ENCODE measurements at regions not wholly inside any gene's neighbourhood (a gene's known extent, or its start where the extent isn't known, plus 50 kb on each side); places are given as distances from the start of the nearest gene placed in this dataset.

GRCh38 chr6:144646093-144647056 lies 361.2 kb downstream of the UTRN start:
- Histone ChIP-seq H3K9me3 (ENCODE audit: control insufficient read depth in 1 of 2, low read length in 2 of 2) (no peaks in the 10 kb centered on the region), H3K36me3 (ENCODE audit: control insufficient read depth in 1 of 2, insufficient read depth in 2 of 2, low read length in 2 of 2) (no peaks in the 10 kb centered on the region), H3K4me1 (ENCODE audit: control insufficient read depth in 1 of 2, insufficient read depth in 2 of 2, low read length in 2 of 2) (no peaks in the 10 kb centered on the region), H3K27me3 (ENCODE audit: low read depth, low read length) (no peaks in the 10 kb centered on the region), H3K4me3 (ENCODE audit: low read depth in 1 of 2, low read length in 2 of 2) (no peak overlapping the region), H3K27ac (ENCODE audit: low read length) (no peak overlapping the region)

DNA sequence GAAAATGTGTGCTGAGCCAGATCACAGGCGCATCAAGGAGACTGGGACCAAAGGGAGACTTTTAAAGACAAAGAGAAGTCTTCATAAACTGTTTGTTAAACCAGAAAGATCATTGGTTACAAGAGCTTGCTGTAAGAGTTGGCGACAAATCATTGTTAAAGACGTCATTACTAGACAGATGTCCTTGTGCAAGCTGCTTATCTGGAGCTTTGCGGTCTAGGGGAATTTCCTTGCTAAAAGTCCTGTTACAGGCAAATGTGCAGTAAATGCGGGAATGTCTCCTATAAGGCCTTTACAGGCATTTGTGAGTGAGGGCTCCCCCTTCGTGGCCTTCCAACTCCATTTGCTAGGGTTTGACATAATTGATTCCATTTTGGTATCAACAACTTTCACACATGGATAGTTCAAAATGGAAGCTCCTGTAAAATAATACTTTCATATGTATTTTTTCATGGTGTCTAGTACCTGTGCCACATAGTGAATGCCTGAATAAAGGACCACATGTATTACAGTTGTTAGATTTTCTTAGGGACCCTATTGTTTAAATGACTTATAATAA lies 362.4 kb downstream of the UTRN start:
- Histone ChIP-seq H3K27me3 (ENCODE audit: low read depth, low read length) (no peaks in the 10 kb centered on the region), H3K27ac (ENCODE audit: low read length) (no peak overlapping the region), H3K4me1 (ENCODE audit: control insufficient read depth in 1 of 2, insufficient read depth in 2 of 2, low read length in 2 of 2) (no peaks in the 10 kb centered on the region), H3K4me3 (ENCODE audit: low read depth in 1 of 2, low read length in 2 of 2) (no peak overlapping the region), H3K36me3 (ENCODE audit: control insufficient read depth in 1 of 2, insufficient read depth in 2 of 2, low read length in 2 of 2) (no peaks in the 10 kb centered on the region), H3K9me3 (ENCODE audit: control insufficient read depth in 1 of 2, low read length in 2 of 2) (no peaks in the 10 kb centered on the region)

DNA sequence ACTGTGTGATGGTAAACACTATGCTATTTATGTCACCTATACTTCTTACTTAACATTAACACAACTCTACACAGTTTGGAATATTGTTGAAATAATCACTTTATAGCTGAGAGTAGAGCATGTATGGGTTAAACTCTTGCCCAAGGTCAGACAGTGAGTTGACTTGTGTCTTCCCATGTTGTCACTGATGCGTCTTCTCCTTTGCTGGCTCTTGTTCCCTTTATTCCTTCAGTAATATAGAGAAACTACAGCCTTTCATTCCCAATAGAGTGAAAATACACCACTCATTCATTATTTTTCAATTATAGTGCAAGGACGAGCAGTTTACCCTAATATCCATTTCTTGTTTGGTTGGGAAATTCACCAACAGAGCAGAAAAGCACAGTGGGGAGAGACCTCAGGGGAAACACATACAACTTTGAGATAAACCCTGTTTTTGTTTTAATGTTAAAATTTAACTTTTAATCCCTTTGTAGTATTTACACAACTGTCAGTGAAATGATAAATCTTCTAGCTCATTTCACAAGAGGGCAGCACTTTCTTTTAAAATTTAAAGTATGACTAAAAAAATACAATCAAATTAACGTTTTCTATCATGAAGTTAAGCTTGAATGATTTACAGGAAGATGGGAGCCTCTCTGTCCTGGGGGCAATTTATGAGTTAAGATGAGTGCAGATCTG lies 363.0 kb downstream of the UTRN start:
- H3K4me1 ChIP-seq (ENCODE audit: control insufficient read depth in 1 of 2, insufficient read depth in 2 of 2, low read length in 2 of 2), result no peaks in the 10 kb centered on the region
- no peaks in the 10 kb centered on the region for H3K27me3 ChIP-seq (ENCODE audit: low read depth, low read length)
- no peaks in the 10 kb centered on the region for H3K9me3 ChIP-seq (ENCODE audit: control insufficient read depth in 1 of 2, low read length in 2 of 2)
- H3K4me3 ChIP-seq (ENCODE audit: low read depth in 1 of 2, low read length in 2 of 2), result no peak overlapping the region
- no peak overlapping the region for H3K27ac ChIP-seq (ENCODE audit: low read length)
- no peaks in the 10 kb centered on the region for H3K36me3 ChIP-seq (ENCODE audit: control insufficient read depth in 1 of 2, insufficient read depth in 2 of 2, low read length in 2 of 2)

GRCh38 chr6:144649085-144649484 lies 363.9 kb downstream of the UTRN start:
- no peaks in the 10 kb centered on the region for H3K27me3 ChIP-seq (ENCODE audit: low read depth, low read length)
- H3K27ac ChIP-seq (ENCODE audit: low read length), result no peak overlapping the region
- no peaks in the 10 kb centered on the region for H3K4me1 ChIP-seq (ENCODE audit: control insufficient read depth in 1 of 2, insufficient read depth in 2 of 2, low read length in 2 of 2)
- H3K4me3 ChIP-seq (ENCODE audit: low read depth in 1 of 2, low read length in 2 of 2), result no peak overlapping the region
- H3K36me3 ChIP-seq (ENCODE audit: control insufficient read depth in 1 of 2, insufficient read depth in 2 of 2, low read length in 2 of 2), result no peaks in the 10 kb centered on the region
- H3K9me3 ChIP-seq (ENCODE audit: control insufficient read depth in 1 of 2, low read length in 2 of 2), result no peaks in the 10 kb centered on the region

DNA sequence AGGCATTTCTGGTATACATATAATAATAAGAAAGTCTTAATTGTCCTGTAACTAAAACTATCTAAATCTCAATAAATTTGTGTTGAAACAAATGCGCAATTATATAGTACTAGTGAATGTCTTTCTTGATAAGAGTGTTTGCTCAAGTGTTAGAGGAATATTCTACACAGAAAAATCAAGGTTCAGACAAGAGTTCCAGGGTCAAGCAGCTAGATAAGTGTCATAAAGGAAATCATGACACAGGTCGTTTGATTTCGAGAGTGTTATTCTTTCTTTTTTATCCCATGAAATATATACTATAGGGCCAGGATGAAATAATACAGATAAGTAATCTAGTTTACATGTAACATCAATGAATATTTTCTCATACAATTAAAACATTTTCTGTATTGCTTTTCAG lies 366.1 kb downstream of the UTRN start:
- no peaks in the 10 kb centered on the region for H3K9me3 ChIP-seq (ENCODE audit: control insufficient read depth in 1 of 2, low read length in 2 of 2)
- H3K27ac ChIP-seq (ENCODE audit: low read length), result no peak overlapping the region
- H3K36me3 ChIP-seq (ENCODE audit: control insufficient read depth in 1 of 2, insufficient read depth in 2 of 2, low read length in 2 of 2), result no peaks in the 10 kb centered on the region
- H3K27me3 ChIP-seq (ENCODE audit: low read depth, low read length), result no peaks in the 10 kb centered on the region
- no peak overlapping the region for H3K4me3 ChIP-seq (ENCODE audit: low read depth in 1 of 2, low read length in 2 of 2)
- H3K4me1 ChIP-seq (ENCODE audit: control insufficient read depth in 1 of 2, insufficient read depth in 2 of 2, low read length in 2 of 2), result peaks cover 0 to 3% of the 10 kb centered on the region in 2 donors

- H3K4me1 ChIP-seq (ENCODE audit: control insufficient read depth in 1 of 2, insufficient read depth in 2 of 2, low read length in 2 of 2), result peaks cover 0 to 3% of the 10 kb centered on the region in 2 donors
- H3K9me3 ChIP-seq (ENCODE audit: control insufficient read depth in 1 of 2, low read length in 2 of 2), result no peaks in the 10 kb centered on the region
- no peaks in the 10 kb centered on the region for H3K36me3 ChIP-seq (ENCODE audit: control insufficient read depth in 1 of 2, insufficient read depth in 2 of 2, low read length in 2 of 2)
- no peak overlapping the region for H3K4me3 ChIP-seq (ENCODE audit: low read depth in 1 of 2, low read length in 2 of 2)
- no peaks in the 10 kb centered on the region for H3K27me3 ChIP-seq (ENCODE audit: low read depth, low read length)
- no peak overlapping the region for H3K27ac ChIP-seq (ENCODE audit: low read length)
These were observed 367.3 kb downstream of the UTRN start for GRCh38 chr6:144652292-144652891.

- H3K27ac ChIP-seq (ENCODE audit: low read length), result no peak overlapping the region
- H3K36me3 ChIP-seq (ENCODE audit: control insufficient read depth in 1 of 2, insufficient read depth in 2 of 2, low read length in 2 of 2), result no peaks in the 10 kb centered on the region
- no peak overlapping the region for H3K4me3 ChIP-seq (ENCODE audit: low read depth in 1 of 2, low read length in 2 of 2)
- peaks cover under 1 to 3% of the 10 kb centered on the region in 2 donors for H3K4me1 ChIP-seq (ENCODE audit: control insufficient read depth in 1 of 2, insufficient read depth in 2 of 2, low read length in 2 of 2)
- H3K9me3 ChIP-seq (ENCODE audit: control insufficient read depth in 1 of 2, low read length in 2 of 2), result no peaks in the 10 kb centered on the region
- H3K27me3 ChIP-seq (ENCODE audit: low read depth, low read length), result no peaks in the 10 kb centered on the region
These were observed 368.9 kb downstream of the UTRN start for GRCh38 chr6:144653885-144654505.

- Histone ChIP-seq H3K27ac (ENCODE audit: low read length) (no peak overlapping the region), H3K4me3 (ENCODE audit: low read depth in 1 of 2, low read length in 2 of 2) (no peak overlapping the region), H3K4me1 (ENCODE audit: control insufficient read depth in 1 of 2, insufficient read depth in 2 of 2, low read length in 2 of 2) (peaks cover 3 to 5% of the 10 kb centered on the region in 2 donors), H3K36me3 (ENCODE audit: control insufficient read depth in 1 of 2, insufficient read depth in 2 of 2, low read length in 2 of 2) (no peaks in the 10 kb centered on the region), H3K9me3 (ENCODE audit: control insufficient read depth in 1 of 2, low read length in 2 of 2) (no peaks in the 10 kb centered on the region), H3K27me3 (ENCODE audit: low read depth, low read length) (no peaks in the 10 kb centered on the region)
These were observed 369.4 kb downstream of the UTRN start for GRCh38 chr6:144654506-144654905.

DNA sequence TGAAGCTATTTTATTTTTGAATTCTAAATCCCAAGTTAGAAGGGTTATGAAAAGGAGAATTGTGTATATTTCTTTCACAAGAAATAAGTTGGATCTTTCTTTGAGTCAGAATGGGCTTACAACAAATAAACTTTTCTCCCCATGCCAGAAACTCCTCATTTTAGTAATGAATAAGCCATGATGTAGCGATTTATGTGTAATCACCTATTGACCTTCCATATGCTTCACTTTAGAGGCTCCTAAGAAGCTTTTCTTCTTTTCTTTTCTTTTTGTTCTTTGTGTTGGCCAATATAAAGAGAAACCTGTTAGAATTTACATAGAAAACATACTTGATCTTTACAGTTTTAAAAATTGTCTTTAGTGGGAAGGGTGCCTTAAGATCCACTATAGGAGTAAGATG lies 370.2 kb downstream of the UTRN start:
- H3K4me1 ChIP-seq (ENCODE audit: control insufficient read depth in 1 of 2, insufficient read depth in 2 of 2, low read length in 2 of 2), result peaks cover 3 to 7% of the 10 kb centered on the region in 2 donors
- no peak overlapping the region for H3K4me3 ChIP-seq (ENCODE audit: low read depth in 1 of 2, low read length in 2 of 2)
- no peak overlapping the region for H3K27ac ChIP-seq (ENCODE audit: low read length)
- H3K27me3 ChIP-seq (ENCODE audit: low read depth, low read length), result no peaks in the 10 kb centered on the region
- H3K36me3 ChIP-seq (ENCODE audit: control insufficient read depth in 1 of 2, insufficient read depth in 2 of 2, low read length in 2 of 2), result no peaks in the 10 kb centered on the region
- H3K9me3 ChIP-seq (ENCODE audit: control insufficient read depth in 1 of 2, low read length in 2 of 2), result no peaks in the 10 kb centered on the region

GRCh38 chr6:144657691-144658090 lies 372.6 kb downstream of the UTRN start:
- Histone ChIP-seq H3K27me3 (ENCODE audit: low read depth, low read length) (no peaks in the 10 kb centered on the region), H3K27ac (ENCODE audit: low read length) (no peak overlapping the region), H3K4me3 (ENCODE audit: low read depth in 1 of 2, low read length in 2 of 2) (no peak overlapping the region), H3K36me3 (ENCODE audit: control insufficient read depth in 1 of 2, insufficient read depth in 2 of 2, low read length in 2 of 2) (no peaks in the 10 kb centered on the region), H3K4me1 (ENCODE audit: control insufficient read depth in 1 of 2, insufficient read depth in 2 of 2, low read length in 2 of 2) (peaks cover 3 to 7% of the 10 kb centered on the region in 2 donors), H3K9me3 (ENCODE audit: control insufficient read depth in 1 of 2, low read length in 2 of 2) (no peaks in the 10 kb centered on the region)

Measured in muscle layer of duodenum (tissue), 2 donors.